ENCODE measurements at regions not wholly inside any gene's neighbourhood (a gene's known extent, or its start where the extent isn't known, plus 50 kb on each side); places are given as distances from the start of the nearest gene placed in this dataset.

- TF ChIP-seq TEAD4 (CRISPR knock-in tag; IDR thresholded peaks at IDR 0.05) (no peak), SMAD4 (CRISPR knock-in tag; IDR thresholded peaks at IDR 0.05) (no peak), FOXK1 (CRISPR knock-in tag; IDR thresholded peaks at IDR 0.05) (no peak), NR1H2 (CRISPR knock-in tag; IDR thresholded peaks at IDR 0.05) (no peak), PREB (CRISPR knock-in tag; IDR thresholded peaks at IDR 0.05; ENCODE audit: borderline replicate concordance) (no peak), ESRRA (CRISPR knock-in tag; IDR thresholded peaks at IDR 0.05; ENCODE audit: borderline replicate concordance) (no peak)
Observed at GRCh38 chr12:63450816-63451215, 217.5 kb downstream of the DPY19L2 start (continued).

DNA sequence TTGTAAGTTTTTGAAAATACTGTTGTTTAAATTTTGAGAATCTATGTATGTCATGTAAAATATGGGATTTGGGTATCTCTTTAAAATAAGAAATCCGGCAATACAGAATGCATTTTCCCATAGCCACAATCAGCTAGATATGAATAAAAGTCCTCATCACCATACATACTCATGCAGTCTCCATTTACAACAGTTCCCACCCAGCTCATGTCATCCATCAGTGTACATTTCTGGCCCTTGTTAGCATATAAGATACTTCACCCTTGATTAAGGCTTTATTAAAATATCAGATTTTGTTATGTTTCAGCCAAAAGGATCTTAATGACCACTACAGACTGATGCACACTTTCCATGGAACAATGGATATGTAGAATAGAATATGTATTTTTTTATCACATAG, 218.0 kb downstream of the DPY19L2 start:
- H3K27ac Mint-ChIP-seq: no peak overlapping the region
- H3K36me3 Mint-ChIP-seq: no peaks in the 10 kb centered on the region
- ATAC-seq (no peak), DNase-seq (ENCODE audit: low spot score) (no peak)
- CTCF ChIA-PET: interaction anchor here (1.3 kb wide), 1 partner anchor 11 kb away, joined by 3 read pairs; no protein-coding TSS in a partner anchor
- POLR2A ChIA-PET: no interaction called here
- no peak overlapping the region for H3K4me3 Mint-ChIP-seq
- H3K9me3 Mint-ChIP-seq: no peaks in the 10 kb centered on the region
- no peaks in the 10 kb centered on the region for H3K27me3 Mint-ChIP-seq (ENCODE audit: low read depth)
- H3K4me1 Mint-ChIP-seq: peaks cover 6% of the 10 kb centered on the region
- no peak for TF ChIP-seq MYBL2 (CRISPR knock-in tag; IDR thresholded peaks at IDR 0.05)
- TF ChIP-seq NFYB (CRISPR knock-in tag; conservative IDR thresholded peaks at IDR 0.05; ENCODE audit: low read depth): no peak
- no peak for TF ChIP-seq ZNF219 (CRISPR knock-in tag; IDR thresholded peaks at IDR 0.05; ENCODE audit: borderline replicate concordance)
- no peak for TF ChIP-seq GTF2I (CRISPR knock-in tag; conservative IDR thresholded peaks at IDR 0.05)
- no peak for TF ChIP-seq FOXP1 (CRISPR knock-in tag; IDR thresholded peaks at IDR 0.05; ENCODE audit: borderline replicate concordance)
- TF ChIP-seq RELA (CRISPR knock-in tag; IDR thresholded peaks at IDR 0.05; ENCODE audit: borderline replicate concordance): no peak
- TF ChIP-seq MXD4 (CRISPR knock-in tag; IDR thresholded peaks at IDR 0.05; ENCODE audit: borderline replicate concordance): no peak
- no peak for TF ChIP-seq CREM (CRISPR knock-in tag; IDR thresholded peaks at IDR 0.05)
- TF ChIP-seq KAT7 (CRISPR knock-in tag; IDR thresholded peaks at IDR 0.05; ENCODE audit: borderline replicate concordance): no peak
- no peak for TF ChIP-seq STAT6 (CRISPR knock-in tag; conservative IDR thresholded peaks at IDR 0.05; ENCODE audit: low read depth)
- TF ChIP-seq PRRX2 (CRISPR knock-in tag; IDR thresholded peaks at IDR 0.05): no peak
- TF ChIP-seq JAZF1 (CRISPR knock-in tag; IDR thresholded peaks at IDR 0.05): no peak
- TF ChIP-seq E2F5 (CRISPR knock-in tag; IDR thresholded peaks at IDR 0.05): no peak
- TF ChIP-seq, protein P1, sequence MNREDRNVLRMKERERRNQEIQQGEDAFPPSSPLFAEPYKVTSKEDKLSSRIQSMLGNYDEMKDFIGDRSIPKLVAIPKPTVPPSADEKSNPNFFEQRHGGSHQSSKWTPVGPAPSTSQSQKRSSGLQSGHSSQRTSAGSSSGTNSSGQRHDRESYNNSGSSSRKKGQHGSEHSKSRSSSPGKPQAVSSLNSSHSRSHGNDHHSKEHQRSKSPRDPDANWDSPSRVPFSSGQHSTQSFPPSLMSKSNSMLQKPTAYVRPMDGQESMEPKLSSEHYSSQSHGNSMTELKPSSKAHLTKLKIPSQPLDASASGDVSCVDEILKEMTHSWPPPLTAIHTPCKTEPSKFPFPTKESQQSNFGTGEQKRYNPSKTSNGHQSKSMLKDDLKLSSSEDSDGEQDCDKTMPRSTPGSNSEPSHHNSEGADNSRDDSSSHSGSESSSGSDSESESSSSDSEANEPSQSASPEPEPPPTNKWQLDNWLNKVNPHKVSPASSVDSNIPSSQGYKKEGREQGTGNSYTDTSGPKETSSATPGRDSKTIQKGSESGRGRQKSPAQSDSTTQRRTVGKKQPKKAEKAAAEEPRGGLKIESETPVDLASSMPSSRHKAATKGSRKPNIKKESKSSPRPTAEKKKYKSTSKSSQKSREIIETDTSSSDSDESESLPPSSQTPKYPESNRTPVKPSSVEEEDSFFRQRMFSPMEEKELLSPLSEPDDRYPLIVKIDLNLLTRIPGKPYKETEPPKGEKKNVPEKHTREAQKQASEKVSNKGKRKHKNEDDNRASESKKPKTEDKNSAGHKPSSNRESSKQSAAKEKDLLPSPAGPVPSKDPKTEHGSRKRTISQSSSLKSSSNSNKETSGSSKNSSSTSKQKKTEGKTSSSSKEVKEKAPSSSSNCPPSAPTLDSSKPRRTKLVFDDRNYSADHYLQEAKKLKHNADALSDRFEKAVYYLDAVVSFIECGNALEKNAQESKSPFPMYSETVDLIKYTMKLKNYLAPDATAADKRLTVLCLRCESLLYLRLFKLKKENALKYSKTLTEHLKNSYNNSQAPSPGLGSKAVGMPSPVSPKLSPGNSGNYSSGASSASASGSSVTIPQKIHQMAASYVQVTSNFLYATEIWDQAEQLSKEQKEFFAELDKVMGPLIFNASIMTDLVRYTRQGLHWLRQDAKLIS (CRISPR knock-in tag; IDR thresholded peaks at IDR 0.05; ENCODE audit: borderline replicate concordance): no peak
- TF ChIP-seq ARID4B (CRISPR knock-in tag; IDR thresholded peaks at IDR 0.05; ENCODE audit: borderline replicate concordance): no peak

All from WTC11 (cell line).